IMR-90 (cell line): ENCODE measurements at regions not wholly inside any gene's neighbourhood (a gene's known extent, or its start where the extent isn't known, plus 50 kb on each side); places are given as distances from the start of the nearest gene placed in this dataset.
A peak's percentile ranks its signal among the peaks of the same experiment; 100 is the strongest.

ENCODE experiments used
- ATAC-seq: fragments of 200-7000 bp; cut with Tn5 transposase; 2 replicates; pipeline ENCODE4 v1.9.1; 2020; ENCODE audit warnings: low read depth, mild to moderate bottlenecking, moderate library complexity
- BruUV-seq: library from RNA; stranded (reverse); fragments of 400-500 nt; replicated peaks from 2 replicates; lab custom pipeline; 2021; lab: Mats Ljungman, UMichigan
- CTCF ChIA-PET: fragments of 300-600 bp; formaldehyde crosslinking; extraction: SDS; loops from one replicate; lab custom pipeline; 2021; ENCODE audit warnings: antibody characterized with exemption; lab: Yijun Ruan, JAX
- POLR2A ChIA-PET: fragments of 300-600 bp; sonication (Branson Sonifier 250); formaldehyde crosslinking; loops from one replicate; lab custom pipeline; 2022; ENCODE audit warnings: antibody characterized with exemption; ENCODE audit not compliant: unreplicated experiment; lab: Charles Lee
- DNase-seq: peaks from one replicate; pipeline ENCODE4 v3.0.0; 2013
- H2AFZ ChIP-seq: replicated peaks from 2 replicates; pipeline ENCODE3; 2013; ENCODE audit warnings: low read length, mild to moderate bottlenecking; ENCODE audit not compliant: poor library complexity
- H2AK5ac ChIP-seq: 2 replicates; pipeline ENCODE4 v1.6.1; 2013; ENCODE audit warnings: low read depth, low read length, inconsistent platforms
- H2AK9ac ChIP-seq: replicated peaks from 2 replicates; pipeline ENCODE3; 2013; ENCODE audit warnings: mild to moderate bottlenecking, low read depth, low read length, moderate library complexity; ENCODE audit not compliant: poor library complexity
- H2BK120ac ChIP-seq: 2 replicates; pipeline ENCODE4 v1.6.1; 2013; ENCODE audit warnings: low read depth, low read length, inconsistent platforms
- H2BK15ac ChIP-seq: 3 replicates; pipeline ENCODE4 v1.6.1; 2013; ENCODE audit warnings: low read depth, low read length, inconsistent platforms
- H2BK20ac ChIP-seq: 2 replicates; pipeline ENCODE4 v1.6.1; 2013; ENCODE audit warnings: low read depth, mild to moderate bottlenecking, inconsistent platforms, low read length, moderate library complexity
- H2BK5ac ChIP-seq: 2 replicates; pipeline ENCODE4 v1.6.1; 2013; ENCODE audit warnings: mild to moderate bottlenecking, low read depth, low read length, inconsistent platforms; ENCODE audit not compliant: poor library complexity, severe bottlenecking
- H3K14ac ChIP-seq: replicated peaks from 2 replicates; pipeline ENCODE4 v1.6.1; 2013; ENCODE audit warnings: low read depth, low read length, inconsistent platforms
- H3K18ac ChIP-seq: 2 replicates; pipeline ENCODE4 v1.6.1; 2013; ENCODE audit warnings: low read depth, low read length, control low read depth
- H3K23ac ChIP-seq: 2 replicates; pipeline ENCODE4 v1.6.1; 2013; ENCODE audit warnings: low read depth, low read length, inconsistent platforms
- H3K27ac ChIP-seq: 2 replicates; pipeline ENCODE4 v1.5.1; 2013; ENCODE audit warnings: mild to moderate bottlenecking, control low read depth, low read length; ENCODE audit not compliant: insufficient read depth
- H3K27me3 ChIP-seq: 2 replicates; pipeline ENCODE4 v1.6.1; 2013; ENCODE audit warnings: low read length; ENCODE audit not compliant: control insufficient read depth, insufficient read depth
- H3K36me3 ChIP-seq: 2 replicates; pipeline ENCODE4 v1.6.1; 2013; ENCODE audit warnings: low read length, mixed read lengths; ENCODE audit not compliant: control insufficient read depth, insufficient read depth
- H3K4ac ChIP-seq: 2 replicates; pipeline ENCODE4 v1.6.1; 2013; ENCODE audit warnings: low read depth, low read length, inconsistent platforms
- H3K4me1 ChIP-seq: 2 replicates; pipeline ENCODE4 v1.6.1; 2013; ENCODE audit warnings: low read length, mixed read lengths; ENCODE audit not compliant: control insufficient read depth, insufficient read depth
- H3K4me2 ChIP-seq: 2 replicates; pipeline ENCODE4 v1.6.1; 2013; ENCODE audit warnings: low read depth, mild to moderate bottlenecking, control low read depth, low read length, moderate library complexity
- H3K4me3 ChIP-seq: 2 replicates; pipeline ENCODE4 v1.5.1; 2013; ENCODE audit warnings: low read depth, mild to moderate bottlenecking, control low read depth, low read length, moderate library complexity; ENCODE audit not compliant: insufficient read depth
- H3K56ac ChIP-seq: 2 replicates; pipeline ENCODE4 v1.6.1; 2013; ENCODE audit warnings: low read length, inconsistent platforms; ENCODE audit not compliant: insufficient read depth; ENCODE audit errors: extremely low read depth
- H3K79me1 ChIP-seq, 2 experiments: 2 replicates each; pipeline ENCODE4 v1.6.1; 2013; ENCODE audit warnings: low read length in 2 of 2, inconsistent platforms in 1 of 2, low read depth in 1 of 2
- H3K9ac ChIP-seq: 2 replicates; pipeline ENCODE4 v1.6.1; 2013; ENCODE audit warnings: low read depth, low read length, control low read depth
- H3K9me1 ChIP-seq: 2 replicates; pipeline ENCODE4 v1.6.1; 2013; ENCODE audit warnings: low read length, inconsistent platforms; ENCODE audit not compliant: insufficient read depth
- H3K9me3 ChIP-seq: 2 replicates; pipeline ENCODE4 v1.6.1; 2013; ENCODE audit warnings: low read length; ENCODE audit not compliant: control insufficient read depth, insufficient read depth
- H4K20me1 ChIP-seq: 2 replicates; pipeline ENCODE4 v1.6.1; 2013; ENCODE audit warnings: low read length, inconsistent platforms; ENCODE audit not compliant: insufficient read depth
- H4K5ac ChIP-seq: 2 replicates; pipeline ENCODE4 v1.6.1; 2013; ENCODE audit warnings: mild to moderate bottlenecking, low read depth, low read length, control low read depth
- H4K8ac ChIP-seq, 2 experiments: 2 replicates each; pipeline ENCODE4 v1.6.1; 2013; ENCODE audit warnings: low read depth in 2 of 2, low read length in 2 of 2, control low read depth in 1 of 2, inconsistent platforms in 1 of 2
- H4K91ac ChIP-seq: 2 replicates; pipeline ENCODE4 v1.6.1; 2013; ENCODE audit warnings: low read depth, low read length, inconsistent platforms; ENCODE audit not compliant: insufficient read depth
- CEBPB ChIP-seq: IDR thresholded peaks from 2 replicates; pipeline ENCODE4 v1.6.1; 2012; ENCODE audit warnings: low read depth, low read length, improper control_type of control experiment
- RCOR1 ChIP-seq: IDR thresholded peaks from 2 replicates; pipeline ENCODE4 v1.6.1; 2012; ENCODE audit warnings: mild to moderate bottlenecking, low read length, improper control_type of control experiment; ENCODE audit not compliant: insufficient replicate concordance
- WGBS, 2 experiments: methylation state at CpG; one replicate each; pipeline versions ENCODE4 v1.1.5 to v1.1.7; 2013; ENCODE audit warnings: missing lambda C conversion rate in 2 of 2; ENCODE audit not compliant: insufficient read length in 1 of 2; ENCODE audit errors: extremely low coverage in 2 of 2; 5-methylcytosine and 5-hydroxymethylcytosine counted together
- dilution Hi-C: fragments of 300-500 bp; cut with HindIII; formaldehyde crosslinking; loops from one replicate; pipeline ENCODE4 v1.14.3; 2018; ENCODE audit warnings: low sequenced_read_pairs; ENCODE audit not compliant: unreplicated experiment
- in situ Hi-C: fragments of 300-500 bp; cut with MboI; formaldehyde crosslinking; loops from 3 replicates; pipeline ENCODE4 v1.14.3; 2019; ENCODE audit warnings: low sequenced_read_pairs, inconsistent platforms, mixed read lengths
- intact Hi-C: fragments of 100-400 bp; cut with micrococcal nuclease; formaldehyde crosslinking; loops from 2 replicates; pipeline ENCODE4 v1.10.0; 2022

DNA sequence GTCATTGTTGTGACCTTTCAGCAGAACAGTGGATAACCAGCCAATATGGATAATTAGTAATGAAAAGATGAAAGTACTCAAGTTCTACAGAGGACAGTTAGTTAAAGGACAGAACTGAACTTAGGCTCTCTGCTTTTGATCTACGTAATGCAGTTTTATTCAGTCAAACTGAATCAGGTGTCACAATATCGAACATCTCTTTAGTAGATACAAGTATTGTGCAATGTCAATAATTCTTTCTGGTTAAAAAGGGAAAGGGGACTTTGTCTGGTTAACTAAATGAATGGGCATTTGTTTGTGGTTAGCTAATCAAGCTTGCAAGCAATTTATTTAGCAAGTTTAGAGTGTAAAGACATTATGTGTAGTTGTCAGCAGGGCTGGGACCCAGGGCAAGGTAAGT lies 562.2 kb upstream of the PTBP2 start:
- Histone ChIP-seq H2BK5ac (no peak overlapping the region), H4K20me1 (no peaks in the 10 kb centered on the region), H3K9me3 (peaks cover 4% of the 10 kb centered on the region; the same call in 1 of the 2 replicates), H3K9ac (no peak overlapping the region), H3K9me1 (no peaks in the 10 kb centered on the region), H3K27ac (no peak overlapping the region), H2BK15ac (no peak overlapping the region), H2BK120ac (no peak overlapping the region), H3K14ac (no peak overlapping the region), H3K4me3 (no peak overlapping the region), H3K4me2 (no peak overlapping the region), H4K8ac (no peak overlapping the region), H2BK20ac (no peak overlapping the region), H2AK5ac (no peak overlapping the region), H3K23ac (no peak overlapping the region), H3K79me1 (no peaks in the 10 kb centered on the region), H2AFZ (no peak overlapping the region), H3K56ac (no peak overlapping the region), H3K4me1 (no peaks in the 10 kb centered on the region), H3K27me3 (no peaks in the 10 kb centered on the region), H3K18ac (no peak overlapping the region), H4K91ac (no peak overlapping the region), H3K36me3 (no peaks in the 10 kb centered on the region), H4K5ac (no peak overlapping the region), H3K4ac (no peak overlapping the region), H2AK9ac (no peak overlapping the region)
- dilution Hi-C loops (no loop called here), intact Hi-C loops (no loop called here), in situ Hi-C loops (no loop called here)
- ChIA-PET POLR2A (no interaction called here), CTCF (no interaction called here)
- TF ChIP-seq RCOR1 (no peak), CEBPB (peak; percentile 77)
- DNase-seq (no peak), ATAC-seq (no peak)
- WGBS, 2 experiments = no CpG with 5 or more reads among the region's 2 CpGs
- no TSS peak for BruUV-seq
